ENCODE measurements at regions not wholly inside any gene's neighbourhood (a gene's known extent, or its start where the extent isn't known, plus 50 kb on each side); places are given as distances from the start of the nearest gene placed in this dataset.
"Not testable (repeated sequence)": the region's sequence is repeated elsewhere in the genome, so short reads cannot be mapped to it uniquely, and the experiment has no call there.

GRCh38 chr15:69921626-69922619 lies 175.8 kb downstream of the TLE3 start:
- no peak for DNase-seq (ENCODE audit: low read depth)

- no peak for DNase-seq (ENCODE audit: low read depth)
Observed at GRCh38 chr15:69924531-69924930, 173.2 kb downstream of the TLE3 start.

DNA sequence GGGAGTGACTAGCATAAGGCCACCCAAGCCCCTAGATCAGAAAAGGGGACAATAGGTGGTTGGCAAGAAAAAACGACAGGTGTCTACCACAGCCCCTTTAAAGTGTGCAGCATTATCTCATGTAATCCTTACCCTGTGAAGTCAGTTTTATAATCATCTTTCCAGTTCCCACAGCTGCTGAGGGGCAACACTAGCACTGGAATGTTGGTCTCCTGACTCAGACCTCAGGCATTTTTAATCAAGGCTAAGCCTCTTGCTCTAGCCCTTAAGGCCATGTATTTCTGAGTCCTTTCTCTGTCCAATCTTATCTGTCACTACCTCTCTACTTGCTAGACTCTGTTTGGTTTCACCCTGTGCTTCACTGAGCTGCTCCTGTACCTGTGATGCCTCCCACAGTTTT lies 171.7 kb downstream of the TLE3 start:
- DNase-seq (ENCODE audit: low read depth): no peak

- DNase-seq (ENCODE audit: low read depth): no peak
Observed at GRCh38 chr15:69926721-69927120, 171.0 kb downstream of the TLE3 start.

GRCh38 chr15:69928890-69929289 lies 168.8 kb downstream of the TLE3 start:
- not testable (repeated sequence) for DNase-seq (ENCODE audit: low read depth)

DNA sequence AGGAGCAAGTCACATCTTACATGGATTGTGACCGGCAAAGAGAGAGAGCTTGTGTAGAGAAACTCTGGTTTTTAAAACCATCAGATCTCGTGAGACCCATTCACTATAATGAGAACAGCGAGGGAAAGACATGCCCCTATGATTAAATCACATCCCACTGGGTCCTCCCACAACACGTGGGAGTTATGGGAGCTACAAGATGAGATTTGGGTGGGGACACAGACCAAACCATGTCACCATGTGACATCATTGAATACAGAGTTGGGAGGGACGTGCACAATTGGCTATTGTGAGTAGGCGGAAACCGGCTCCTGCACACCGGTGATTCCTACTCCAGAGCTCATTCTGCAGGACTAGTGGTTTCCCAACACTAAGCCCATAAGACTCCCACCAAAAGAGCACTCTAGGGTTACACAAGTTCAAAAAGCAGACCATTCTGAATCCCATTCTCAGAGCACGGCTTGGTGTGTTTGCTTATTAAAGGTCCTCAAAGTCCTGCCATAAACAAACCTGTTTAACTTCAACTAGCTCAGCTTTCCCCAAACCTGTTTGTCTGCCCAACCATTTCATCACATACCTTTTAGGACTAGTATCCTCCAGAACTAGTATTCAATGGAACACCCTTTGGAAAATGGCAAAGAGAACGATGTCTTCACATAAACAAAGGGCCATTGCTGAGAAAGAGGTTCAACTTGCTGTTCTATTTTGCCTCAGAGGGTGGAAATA lies 167.6 kb downstream of the TLE3 start:
- DNase-seq (ENCODE audit: low read depth): no peak

DNA sequence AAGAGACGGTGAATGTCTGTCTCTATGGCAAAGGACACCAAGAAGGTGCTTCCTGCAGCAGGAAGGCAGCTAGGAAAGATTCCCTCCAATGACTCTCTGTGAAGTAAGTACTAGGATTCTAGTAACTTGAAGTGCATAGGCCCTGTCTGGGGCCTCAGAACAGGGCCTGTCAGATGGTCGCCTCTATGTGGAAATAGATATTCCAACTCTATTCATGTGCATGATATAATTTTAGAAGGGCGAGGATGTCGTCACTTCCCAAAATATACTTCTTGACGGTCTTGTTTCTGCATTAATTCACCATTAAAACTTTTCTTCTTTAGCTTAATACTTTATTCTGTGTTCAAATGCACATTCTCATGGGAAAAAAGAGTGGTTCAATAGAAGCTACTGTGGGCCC lies 167.0 kb downstream of the TLE3 start:
- DNase-seq (ENCODE audit: low read depth): no peak

- no peak for DNase-seq (ENCODE audit: low read depth)
Observed at GRCh38 chr15:69931156-69931555, 166.6 kb downstream of the TLE3 start.

DNA sequence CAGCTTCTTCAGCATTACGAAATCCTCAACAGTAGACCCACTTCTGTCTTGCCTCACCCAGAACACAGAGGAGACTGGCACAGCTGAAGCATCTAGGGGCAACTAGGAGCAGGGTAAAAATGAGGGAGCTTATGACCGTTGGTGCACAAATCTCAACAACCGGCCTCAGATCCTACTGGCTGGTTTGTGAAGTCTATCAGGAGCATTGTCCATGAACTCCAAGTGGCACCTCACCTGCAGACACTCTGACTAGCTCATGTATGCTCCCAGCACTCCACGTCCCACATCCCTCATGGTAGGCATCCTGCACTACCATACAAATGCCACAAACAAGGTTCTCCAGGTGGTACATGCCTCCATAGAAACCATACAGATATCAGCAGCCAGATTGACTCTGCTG lies 163.1 kb downstream of the TLE3 start:
- DNase-seq (ENCODE audit: low read depth): no peak

DNA sequence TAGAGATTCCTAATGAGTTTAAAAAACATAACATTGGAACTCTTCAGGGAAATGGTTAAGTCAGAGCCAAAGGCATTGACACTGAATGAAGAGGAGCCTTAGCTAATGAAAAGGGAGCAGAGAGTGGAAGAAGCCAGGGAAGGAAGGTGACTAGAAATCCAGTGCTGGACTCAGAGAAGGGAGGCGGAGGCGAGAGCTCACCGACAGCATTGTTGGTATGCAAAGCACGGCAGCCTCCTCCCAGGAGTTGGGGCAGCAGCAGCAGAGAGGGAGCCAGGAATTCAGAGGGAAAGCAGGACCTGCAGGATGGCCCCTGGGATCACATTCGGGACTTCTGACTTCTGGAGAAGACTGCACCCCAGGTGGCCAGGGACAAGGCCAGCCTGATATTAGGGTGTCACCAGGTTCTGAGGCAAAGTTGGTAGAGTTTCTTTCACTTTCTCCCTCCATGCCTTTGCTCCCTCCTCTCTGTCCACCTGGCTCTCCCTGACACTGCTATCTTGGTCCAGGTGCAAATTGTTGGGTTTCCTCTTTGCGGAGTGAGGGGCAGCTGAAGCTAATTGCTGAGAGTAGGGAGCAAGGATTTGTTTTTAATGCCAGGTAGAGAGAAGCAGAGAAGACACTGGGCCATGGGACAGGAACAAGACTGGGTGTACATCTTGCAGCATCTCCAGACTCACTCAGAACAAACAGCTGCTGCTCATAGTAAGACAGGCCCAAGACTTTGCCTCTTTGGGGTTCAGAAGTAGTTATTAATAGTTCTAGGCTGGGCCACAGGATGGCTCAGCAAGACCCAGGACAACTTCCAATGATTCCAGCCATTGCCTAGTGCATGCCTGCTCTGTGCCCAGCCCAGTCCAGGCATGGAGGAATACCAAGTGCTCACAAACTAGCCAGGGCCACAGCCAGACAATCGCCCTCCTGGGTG lies 157.9 kb downstream of the TLE3 start:
- no peak for DNase-seq (ENCODE audit: low read depth)

DNA sequence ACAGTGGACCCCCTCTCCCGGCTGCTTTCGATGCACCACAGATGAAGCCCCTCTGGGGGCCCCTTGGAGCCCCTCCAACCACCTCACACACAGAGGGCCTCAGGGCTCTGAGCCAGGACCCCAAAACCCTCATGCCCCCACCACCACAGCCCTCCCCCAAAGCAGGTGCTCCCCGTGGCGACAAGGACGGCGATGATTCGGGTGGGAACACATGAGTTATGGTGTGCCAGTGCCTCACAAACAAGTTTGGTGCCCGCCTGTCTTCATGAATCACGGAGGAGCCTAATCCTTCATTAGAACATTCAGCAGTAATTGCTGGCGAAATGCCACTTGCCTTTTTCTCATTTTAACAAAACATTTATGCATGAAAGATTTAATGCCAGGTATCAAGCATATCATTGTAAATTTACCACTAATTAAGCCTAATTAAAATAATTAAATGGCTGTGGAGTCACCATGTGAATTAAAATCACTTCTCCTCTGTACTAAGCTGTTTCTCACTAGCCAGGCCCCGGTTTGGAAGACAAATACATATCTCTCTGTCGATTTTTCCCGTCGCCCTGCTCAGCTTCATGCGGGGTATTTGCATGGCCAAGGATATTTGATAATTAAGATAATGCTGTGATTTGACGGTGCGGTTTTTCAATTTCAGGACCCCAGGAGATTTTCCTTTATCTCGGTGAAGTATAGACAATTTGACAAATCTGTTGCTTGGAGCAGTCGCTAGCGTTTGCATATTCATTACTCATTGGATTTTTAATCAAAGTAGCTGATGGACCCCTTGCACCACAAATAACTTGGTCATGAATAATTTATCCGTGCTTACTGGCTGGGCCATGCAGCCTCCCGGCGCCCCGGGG lies 157.0 kb downstream of the TLE3 start:
- DNase-seq (ENCODE audit: low read depth): no peak

DNA sequence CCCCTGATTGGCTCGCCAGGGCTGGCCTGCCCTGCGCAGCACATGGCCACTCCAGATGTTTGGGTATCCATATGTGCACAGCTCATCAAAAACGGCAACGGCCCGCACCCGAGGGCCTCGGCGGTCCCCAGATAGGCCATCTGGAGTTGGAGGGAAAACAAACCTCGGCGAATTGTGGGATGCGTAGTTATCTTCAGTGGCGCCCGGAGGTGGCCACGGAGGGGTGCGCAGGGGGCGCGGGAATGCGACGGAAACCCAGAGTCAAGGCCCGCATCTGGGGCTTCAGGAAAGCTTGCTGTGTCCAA lies 156.5 kb downstream of the TLE3 start:
- DNase-seq (ENCODE audit: low read depth): no peak

GRCh38 chr15:69941706-69942495 lies 155.8 kb downstream of the TLE3 start:
- DNase-seq (ENCODE audit: low read depth): no peak

- no peak for DNase-seq (ENCODE audit: low read depth)
Observed at GRCh38 chr15:69943637-69944036, 154.1 kb downstream of the TLE3 start.

DNA sequence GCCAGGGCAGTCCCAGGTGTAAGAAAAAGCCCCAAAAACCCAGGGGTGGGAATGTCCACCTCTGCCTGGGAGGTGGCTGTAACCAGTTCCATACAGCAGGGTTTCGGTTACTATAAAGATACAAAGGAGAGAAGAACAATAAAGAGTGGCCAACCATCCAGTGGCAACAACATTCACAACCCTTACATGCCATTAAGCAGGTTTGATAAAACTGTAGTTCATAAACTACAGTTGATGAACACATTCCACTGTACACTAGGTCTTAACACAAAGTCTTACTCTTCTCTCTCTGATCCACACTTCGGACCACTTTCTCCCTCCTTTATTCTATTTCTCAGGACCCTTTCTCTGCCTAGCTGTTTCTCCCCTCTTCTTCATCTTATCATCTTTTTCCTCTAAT lies 152.0 kb downstream of the TLE3 start:
- no peak for DNase-seq (ENCODE audit: low read depth)

DNA sequence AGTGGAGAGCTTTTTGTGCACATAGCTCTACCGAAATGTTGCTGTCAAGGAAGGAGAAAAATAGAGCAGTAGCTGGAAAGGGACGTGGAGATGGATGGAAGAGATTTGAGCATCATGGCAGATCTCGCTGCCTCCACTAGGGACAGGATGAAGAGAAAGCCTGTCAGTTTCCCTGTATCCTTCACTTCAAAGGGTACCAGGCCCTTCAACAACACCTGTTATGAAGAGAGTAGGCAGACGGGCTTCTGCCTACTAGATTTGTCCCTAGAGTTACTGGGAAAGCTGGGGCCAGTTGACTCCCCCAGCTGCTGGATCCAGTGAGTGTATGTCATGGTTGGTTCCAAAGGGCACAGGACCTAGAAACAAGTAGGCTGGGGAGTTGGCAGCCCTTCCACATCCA lies 150.8 kb downstream of the TLE3 start:
- no peak for DNase-seq (ENCODE audit: low read depth)

GRCh38 chr15:69947394-69947793 lies 150.3 kb downstream of the TLE3 start:
- DNase-seq (ENCODE audit: low read depth): no peak

DNA sequence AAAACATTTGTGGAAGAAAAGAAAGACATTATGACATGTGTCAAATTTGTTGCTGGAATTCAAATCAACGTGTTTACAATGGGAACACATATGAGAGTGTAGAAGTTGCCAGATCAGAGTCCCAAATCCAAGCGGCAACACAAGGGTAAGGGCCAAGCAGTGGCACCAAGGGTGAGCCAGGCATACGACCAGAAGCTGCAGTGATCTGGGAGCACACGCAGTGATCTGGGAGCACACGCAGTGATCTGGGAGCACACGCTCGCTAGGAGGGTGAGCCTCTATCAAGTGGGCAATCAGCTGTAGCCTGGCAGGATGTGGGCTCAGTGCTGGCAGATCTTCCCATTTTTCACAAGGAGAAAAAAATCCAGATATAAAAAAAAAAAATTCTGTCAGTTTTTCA lies 148.2 kb downstream of the TLE3 start:
- DNase-seq (ENCODE audit: low read depth): no peak

GRCh38 chr15:69951256-69951897 lies 146.3 kb downstream of the TLE3 start:
- DNase-seq (ENCODE audit: low read depth): no peak

All from activated T-cell treated with anti-CD3 and anti-CD28 coated beads for 24 hours (primary cell).